ENCODE measurements at regions not wholly inside any gene's neighbourhood (a gene's known extent, or its start where the extent isn't known, plus 50 kb on each side); places are given as distances from the start of the nearest gene placed in this dataset.

DNA sequence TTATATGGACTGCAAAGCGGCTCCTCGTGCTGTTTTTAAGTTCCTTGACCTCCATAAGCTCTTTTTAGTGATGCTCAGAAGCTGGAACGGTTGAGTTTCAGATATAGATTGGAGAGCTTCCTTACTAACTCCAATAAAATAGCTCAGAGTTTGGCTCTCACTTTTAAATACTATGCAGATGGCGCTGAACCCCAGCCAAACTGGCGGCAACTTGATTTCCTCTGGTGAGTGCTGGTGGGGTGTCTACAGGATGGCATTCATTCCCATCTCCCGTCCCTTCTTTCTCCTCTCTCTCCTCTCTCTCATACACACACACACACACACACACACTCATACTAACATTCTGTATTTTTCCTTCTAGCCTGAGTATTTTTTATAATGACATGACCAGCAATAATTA is 346.3 kb downstream of the ETNK1 start:
- H3K9me3 ChIP-seq (ENCODE audit: insufficient read depth, low read depth, low read length) = no peaks in the 10 kb centered on the region
- H3F3A ChIP-seq (ENCODE audit: low read depth) = no peaks in the 10 kb centered on the region
- no peaks in the 10 kb centered on the region for H3K4me1 ChIP-seq (ENCODE audit: insufficient read depth, low read length, poor library complexity, severe bottlenecking)
- H3K9me2 ChIP-seq (replicated peaks; ENCODE audit: low read depth, low read length) = no peaks in the 10 kb centered on the region
- H4K20me1 ChIP-seq (ENCODE audit: insufficient read depth, low read length, poor library complexity, severe bottlenecking) = no peaks in the 10 kb centered on the region
- no peak overlapping the region for H3K9ac ChIP-seq (ENCODE audit: low read depth, low read length, poor library complexity, severe bottlenecking)
- H2AFZ ChIP-seq (ENCODE audit: low read length) = no peak overlapping the region
- TF ChIP-seq CTCF (conservative IDR thresholded peaks at IDR 0.05; ENCODE audit: low read length) = no peak
- no peak for TF ChIP-seq EZH2phosphoT487 (IDR thresholded peaks at IDR 0.05; ENCODE audit: borderline replicate concordance)
- no peak overlapping the region for H3K4me2 ChIP-seq (ENCODE audit: low read depth, low read length, poor library complexity, severe bottlenecking)
- H3K27me3 ChIP-seq (ENCODE audit: insufficient read depth, low read length, poor library complexity, severe bottlenecking) = no peaks in the 10 kb centered on the region
- no peaks in the 10 kb centered on the region for H3K36me3 ChIP-seq (ENCODE audit: insufficient read depth, low read length)
- no peaks in the 10 kb centered on the region for H3K79me2 ChIP-seq (ENCODE audit: insufficient read depth, low read length)
- H3K4me3 ChIP-seq (ENCODE audit: low read length, poor library complexity, severe bottlenecking) = no peak overlapping the region

- H2AFZ ChIP-seq (ENCODE audit: low read length) = no peak overlapping the region
- TF ChIP-seq EZH2phosphoT487 (IDR thresholded peaks at IDR 0.05; ENCODE audit: borderline replicate concordance) = no peak
- no peak for TF ChIP-seq CTCF (conservative IDR thresholded peaks at IDR 0.05; ENCODE audit: low read length)
- no peak overlapping the region for H3K9ac ChIP-seq (ENCODE audit: low read depth, low read length, poor library complexity, severe bottlenecking)
Observed at GRCh38 chr12:22971701-22972191, 346.8 kb downstream of the ETNK1 start.

DNA sequence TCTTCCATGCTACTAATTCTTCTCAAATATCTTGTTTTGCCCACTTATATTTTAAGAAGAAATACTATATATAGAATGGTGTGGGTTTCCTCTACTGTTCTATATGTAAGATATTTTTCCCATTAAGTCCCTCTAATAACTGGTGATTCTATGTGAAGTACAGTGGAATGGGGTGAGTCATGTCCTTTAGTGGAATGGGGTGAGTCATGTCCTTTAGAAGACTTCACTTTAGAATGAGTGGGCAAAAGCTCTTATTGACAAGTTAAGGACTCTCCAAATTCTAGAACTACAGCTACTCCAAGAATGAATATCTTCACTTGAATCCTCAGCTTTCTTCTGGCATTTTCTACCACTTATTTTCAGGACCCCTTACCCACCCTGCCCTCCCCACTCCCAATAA is 349.9 kb downstream of the ETNK1 start:
- Histone ChIP-seq H3K4me2 (ENCODE audit: low read depth, low read length, poor library complexity, severe bottlenecking) (no peak overlapping the region), H3K4me1 (ENCODE audit: insufficient read depth, low read length, poor library complexity, severe bottlenecking) (no peaks in the 10 kb centered on the region), H3K9ac (ENCODE audit: low read depth, low read length, poor library complexity, severe bottlenecking) (no peak overlapping the region), H3K4me3 (ENCODE audit: low read length, poor library complexity, severe bottlenecking) (no peak overlapping the region), H4K20me1 (ENCODE audit: insufficient read depth, low read length, poor library complexity, severe bottlenecking) (no peaks in the 10 kb centered on the region), H3F3A (ENCODE audit: low read depth) (no peaks in the 10 kb centered on the region), H3K9me3 (ENCODE audit: insufficient read depth, low read depth, low read length) (no peaks in the 10 kb centered on the region), H3K9me2 (replicated peaks; ENCODE audit: low read depth, low read length) (no peaks in the 10 kb centered on the region), H3K36me3 (ENCODE audit: insufficient read depth, low read length) (no peaks in the 10 kb centered on the region), H3K79me2 (ENCODE audit: insufficient read depth, low read length) (no peaks in the 10 kb centered on the region), H3K27me3 (ENCODE audit: insufficient read depth, low read length, poor library complexity, severe bottlenecking) (no peaks in the 10 kb centered on the region), H2AFZ (ENCODE audit: low read length) (no peak overlapping the region)
- TF ChIP-seq EZH2phosphoT487 (IDR thresholded peaks at IDR 0.05; ENCODE audit: borderline replicate concordance) = no peak
- TF ChIP-seq CTCF (conservative IDR thresholded peaks at IDR 0.05; ENCODE audit: low read length) = no peak

More at GRCh38 chr12:22971701-22972191, 346.8 kb downstream of the ETNK1 start:
- no peaks in the 10 kb centered on the region for H3K4me1 ChIP-seq (ENCODE audit: insufficient read depth, low read length, poor library complexity, severe bottlenecking)
- H4K20me1 ChIP-seq (ENCODE audit: insufficient read depth, low read length, poor library complexity, severe bottlenecking) = no peaks in the 10 kb centered on the region
- H3F3A ChIP-seq (ENCODE audit: low read depth) = no peaks in the 10 kb centered on the region
- H3K27me3 ChIP-seq (ENCODE audit: insufficient read depth, low read length, poor library complexity, severe bottlenecking) = no peaks in the 10 kb centered on the region
- no peaks in the 10 kb centered on the region for H3K9me3 ChIP-seq (ENCODE audit: insufficient read depth, low read depth, low read length)
- no peaks in the 10 kb centered on the region for H3K36me3 ChIP-seq (ENCODE audit: insufficient read depth, low read length)
- no peaks in the 10 kb centered on the region for H3K79me2 ChIP-seq (ENCODE audit: insufficient read depth, low read length)
- no peak overlapping the region for H3K4me3 ChIP-seq (ENCODE audit: low read length, poor library complexity, severe bottlenecking)
- no peaks in the 10 kb centered on the region for H3K9me2 ChIP-seq (replicated peaks; ENCODE audit: low read depth, low read length)
- H3K4me2 ChIP-seq (ENCODE audit: low read depth, low read length, poor library complexity, severe bottlenecking) = no peak overlapping the region

All from Loucy (cell line).